Tibial artery (tissue), 4 donors: ENCODE measurements at regions not wholly inside any gene's neighbourhood (a gene's known extent, or its start where the extent isn't known, plus 50 kb on each side); places are given as distances from the start of the nearest gene placed in this dataset.

Source experiments
- DNase-seq, 2 donors: peaks; one replicate each; pipeline ENCODE4 v3.0.0-alpha.2; 2019
- H3K27ac ChIP-seq, 2 donors: fragments of 200-600 bp; sonication (generic) in 1 of 2; 1 replicate in 1 of 2; 2 replicates in 1 of 2; pipeline ENCODE4 v1.5.1; 2018 to 2019; ENCODE audit warnings: mild to moderate bottlenecking in 1 of 2
- H3K27me3 ChIP-seq, 2 donors: fragments of 200-600 bp; sonication (generic) in 1 of 2; one replicate each; pipeline versions ENCODE4 v1.5.1 to v1.6.0; 2016 to 2019
- H3K36me3 ChIP-seq, 3 donors: fragments of 200-600 bp; sonication (generic) in 2 of 3; one replicate each; pipeline ENCODE4 v1.5.1; 2016 to 2019; ENCODE audit warnings: mild to moderate bottlenecking in 2 of 3
- H3K4me1 ChIP-seq, 4 donors: fragments of 200-600 bp; sonication (generic) in 2 of 4; 1 replicate in 3 of 4; 2 replicates in 1 of 4; pipeline ENCODE4 v1.5.1; 2016 to 2019
- H3K4me3 ChIP-seq, 2 donors: fragments of 200-600 bp; sonication (generic) in 1 of 2; 1 replicate in 1 of 2; 2 replicates in 1 of 2; pipeline ENCODE4 v1.5.1; 2018 to 2019; ENCODE audit warnings: mild to moderate bottlenecking in 2 of 2
- H3K9me3 ChIP-seq, 3 donors: fragments of 200-600 bp; sonication (generic) in 1 of 3; one replicate each; pipeline ENCODE4 v1.5.1; 2016 to 2019
- intact Hi-C: fragments of 100-400 bp; cut with DNase I; formaldehyde crosslinking; loops from one replicate; pipeline ENCODE4 v1.15.0; 2023; ENCODE audit warnings: low total_unique reads
- TF ChIP-seq, protein P1 (sequence below), 2 experiments: fragments of 200-600 bp in 1 of 2; fragments of 450-650 bp in 1 of 2; IDR thresholded peaks; one replicate each; pipeline ENCODE4 v1.5.1; 2017 to 2019; ENCODE audit warnings: antibody characterized with exemption in 2 of 2, mild to moderate bottlenecking in 1 of 2, moderate library complexity in 1 of 2

DNA sequence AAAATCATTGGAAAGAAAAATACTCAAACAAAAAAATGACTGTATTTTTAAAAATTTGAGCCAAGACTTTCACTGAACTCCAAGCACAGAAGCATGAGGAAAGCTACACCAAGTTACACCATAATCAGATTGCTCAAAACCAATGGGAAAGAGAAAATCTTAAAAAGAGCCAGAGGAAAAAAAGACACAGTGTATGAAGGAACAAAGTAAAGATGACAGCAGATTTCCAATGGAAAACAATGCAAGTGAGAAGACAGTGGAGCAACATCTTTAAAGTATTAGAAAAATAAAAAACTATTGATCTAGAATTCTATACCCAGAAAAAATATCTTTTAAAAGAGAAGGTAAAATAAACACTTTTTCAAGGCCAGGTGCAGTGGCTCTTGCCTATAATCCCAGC is 147.8 kb upstream of the ZBTB40 start:
- no peaks in the 10 kb centered on the region for H3K4me1 ChIP-seq
- H3K27me3 ChIP-seq = peaks cover 0 to 26% of the 10 kb centered on the region in 2 donors
- no peak overlapping the region for H3K27ac ChIP-seq
- intact Hi-C loops = no loop called here
- DNase-seq = no peak
- H3K9me3 ChIP-seq = peaks cover 0 to 21% (median 3%) of the 10 kb centered on the region in 3 donors
- H3K4me3 ChIP-seq = no peak overlapping the region
- TF ChIP-seq, protein P1, sequence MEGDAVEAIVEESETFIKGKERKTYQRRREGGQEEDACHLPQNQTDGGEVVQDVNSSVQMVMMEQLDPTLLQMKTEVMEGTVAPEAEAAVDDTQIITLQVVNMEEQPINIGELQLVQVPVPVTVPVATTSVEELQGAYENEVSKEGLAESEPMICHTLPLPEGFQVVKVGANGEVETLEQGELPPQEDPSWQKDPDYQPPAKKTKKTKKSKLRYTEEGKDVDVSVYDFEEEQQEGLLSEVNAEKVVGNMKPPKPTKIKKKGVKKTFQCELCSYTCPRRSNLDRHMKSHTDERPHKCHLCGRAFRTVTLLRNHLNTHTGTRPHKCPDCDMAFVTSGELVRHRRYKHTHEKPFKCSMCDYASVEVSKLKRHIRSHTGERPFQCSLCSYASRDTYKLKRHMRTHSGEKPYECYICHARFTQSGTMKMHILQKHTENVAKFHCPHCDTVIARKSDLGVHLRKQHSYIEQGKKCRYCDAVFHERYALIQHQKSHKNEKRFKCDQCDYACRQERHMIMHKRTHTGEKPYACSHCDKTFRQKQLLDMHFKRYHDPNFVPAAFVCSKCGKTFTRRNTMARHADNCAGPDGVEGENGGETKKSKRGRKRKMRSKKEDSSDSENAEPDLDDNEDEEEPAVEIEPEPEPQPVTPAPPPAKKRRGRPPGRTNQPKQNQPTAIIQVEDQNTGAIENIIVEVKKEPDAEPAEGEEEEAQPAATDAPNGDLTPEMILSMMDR (IDR thresholded peaks at IDR 0.05) = no peak
- no peaks in the 10 kb centered on the region for H3K36me3 ChIP-seq

DNA sequence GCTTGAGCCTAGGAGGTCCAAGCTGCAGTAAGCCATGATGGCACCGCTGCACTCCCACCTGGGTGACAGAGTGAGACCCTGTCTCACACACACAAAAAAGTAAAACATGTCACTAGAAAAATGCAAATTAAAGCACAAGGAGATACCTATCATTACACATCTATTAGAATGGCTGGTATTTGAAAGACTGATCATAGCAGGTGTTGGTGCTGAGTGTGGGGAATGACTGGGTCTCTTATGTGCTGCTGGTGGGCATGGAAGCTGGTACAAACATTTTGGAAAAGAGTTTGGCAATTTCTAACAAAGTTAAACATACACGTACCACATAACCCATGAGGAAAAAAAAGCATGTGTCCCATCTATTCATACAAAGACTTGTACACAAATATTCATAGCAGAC is 142.1 kb upstream of the ZBTB40 start:
- no peaks in the 10 kb centered on the region for H3K36me3 ChIP-seq
- H3K9me3 ChIP-seq = peaks cover 0 to 5% (median 0%) of the 10 kb centered on the region in 3 donors
- no peak for DNase-seq
- intact Hi-C loops = no loop called here
- peaks cover 0 to 25% of the 10 kb centered on the region in 2 donors for H3K27me3 ChIP-seq
- no peak overlapping the region for H3K27ac ChIP-seq
- TF ChIP-seq, protein P1 (IDR thresholded peaks at IDR 0.05) = no peak
- no peaks in the 10 kb centered on the region for H3K4me1 ChIP-seq
- H3K4me3 ChIP-seq = no peak overlapping the region

DNA sequence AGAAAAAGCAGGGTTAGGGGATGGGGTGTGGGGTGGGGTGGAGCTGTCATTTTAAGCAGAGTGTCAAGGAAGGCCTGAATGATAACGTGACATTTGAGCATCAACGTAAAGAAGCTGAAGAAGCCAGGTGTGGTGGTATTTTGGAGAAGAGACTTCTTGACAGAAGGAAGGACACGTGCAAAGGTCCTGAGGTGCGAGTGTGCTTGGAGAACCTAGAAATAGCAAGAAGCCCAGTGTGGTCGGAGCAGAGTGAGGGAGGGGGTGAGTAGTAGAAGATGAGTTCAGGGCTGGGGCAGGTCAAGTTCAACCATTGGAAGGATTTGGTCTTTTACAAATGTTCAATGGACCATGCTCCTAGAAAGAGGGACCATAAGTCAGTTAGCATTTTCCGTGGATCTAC is 140.2 kb upstream of the ZBTB40 start:
- Histone ChIP-seq H3K9me3 (no peaks in the 10 kb centered on the region), H3K27ac (no peak overlapping the region), H3K27me3 (peaks cover 0 to 31% of the 10 kb centered on the region in 2 donors), H3K4me1 (no peaks in the 10 kb centered on the region), H3K36me3 (no peaks in the 10 kb centered on the region), H3K4me3 (no peak overlapping the region)
- TF ChIP-seq, protein P1 (IDR thresholded peaks at IDR 0.05) = no peak
- intact Hi-C loops = no loop called here
- DNase-seq = no peak

DNA sequence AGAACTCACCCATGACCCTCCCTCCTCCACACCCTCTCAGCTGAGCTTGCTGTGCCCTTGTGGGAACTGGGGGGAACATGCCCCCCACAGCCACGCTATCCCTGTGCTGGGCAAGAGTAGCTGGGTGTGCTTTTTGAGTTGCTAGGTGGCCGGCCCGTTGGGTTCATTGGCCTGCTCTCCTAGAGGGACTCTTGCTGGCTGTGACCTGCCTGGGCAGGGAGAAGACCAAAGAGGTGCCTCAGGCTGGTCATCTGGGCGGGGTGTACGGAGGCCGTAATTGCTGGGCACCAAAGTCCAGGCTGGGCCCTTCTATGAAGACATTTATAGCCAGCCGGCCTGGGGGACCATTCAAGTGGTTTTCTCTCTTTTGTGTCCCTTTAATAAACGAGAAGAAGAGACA is 138.3 kb upstream of the ZBTB40 start:
- no peak overlapping the region for H3K4me3 ChIP-seq
- peaks cover 0 to 45% of the 10 kb centered on the region in 2 donors for H3K27me3 ChIP-seq
- H3K27ac ChIP-seq = no peak overlapping the region
- H3K9me3 ChIP-seq = no peaks in the 10 kb centered on the region
- DNase-seq = no peak
- H3K36me3 ChIP-seq = no peaks in the 10 kb centered on the region
- H3K4me1 ChIP-seq = no peaks in the 10 kb centered on the region
- intact Hi-C loops = no loop called here
- TF ChIP-seq, protein P1 (IDR thresholded peaks at IDR 0.05) = no peak

DNA sequence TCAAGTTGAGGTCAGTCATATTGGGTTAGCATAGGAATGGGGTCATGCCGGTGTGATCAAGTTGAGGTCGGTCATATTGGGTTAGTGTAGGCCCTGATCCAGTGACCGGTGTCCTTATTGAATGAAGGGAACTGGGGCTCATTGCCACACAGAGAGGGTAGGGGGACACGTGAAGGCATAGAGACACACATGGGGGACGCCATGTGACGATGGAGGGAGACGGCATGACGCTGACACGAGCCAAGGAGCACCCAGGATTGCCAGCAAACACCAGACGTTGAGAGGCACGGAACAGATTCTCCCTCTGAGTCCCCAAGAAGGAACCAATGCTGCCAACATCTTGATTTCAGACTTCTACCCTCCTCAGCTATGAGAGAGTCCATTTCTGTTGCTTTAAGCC is 136.9 kb upstream of the ZBTB40 start:
- intact Hi-C loops = no loop called here
- peaks cover 0 to 58% of the 10 kb centered on the region in 2 donors for H3K27me3 ChIP-seq
- H3K27ac ChIP-seq = no peak overlapping the region

More for the DNA sequence above, 136.9 kb upstream of the ZBTB40 start:
- H3K4me3 ChIP-seq = no peak overlapping the region
- no peak for DNase-seq
- no peaks in the 10 kb centered on the region for H3K36me3 ChIP-seq
- H3K9me3 ChIP-seq = no peaks in the 10 kb centered on the region
- TF ChIP-seq, protein P1 (IDR thresholded peaks at IDR 0.05) = no peak
- no peaks in the 10 kb centered on the region for H3K4me1 ChIP-seq
